ENCODE measurements at regions not wholly inside any gene's neighbourhood (a gene's known extent, or its start where the extent isn't known, plus 50 kb on each side); places are given as distances from the start of the nearest gene placed in this dataset.

GRCh38 chr11:27213232-27213660, 149.8 kb downstream of the CCDC34 start:
- no peak for DNase-seq

GRCh38 chr11:27212248-27212780, 150.7 kb downstream of the CCDC34 start:
- DNase-seq = no peak

DNA sequence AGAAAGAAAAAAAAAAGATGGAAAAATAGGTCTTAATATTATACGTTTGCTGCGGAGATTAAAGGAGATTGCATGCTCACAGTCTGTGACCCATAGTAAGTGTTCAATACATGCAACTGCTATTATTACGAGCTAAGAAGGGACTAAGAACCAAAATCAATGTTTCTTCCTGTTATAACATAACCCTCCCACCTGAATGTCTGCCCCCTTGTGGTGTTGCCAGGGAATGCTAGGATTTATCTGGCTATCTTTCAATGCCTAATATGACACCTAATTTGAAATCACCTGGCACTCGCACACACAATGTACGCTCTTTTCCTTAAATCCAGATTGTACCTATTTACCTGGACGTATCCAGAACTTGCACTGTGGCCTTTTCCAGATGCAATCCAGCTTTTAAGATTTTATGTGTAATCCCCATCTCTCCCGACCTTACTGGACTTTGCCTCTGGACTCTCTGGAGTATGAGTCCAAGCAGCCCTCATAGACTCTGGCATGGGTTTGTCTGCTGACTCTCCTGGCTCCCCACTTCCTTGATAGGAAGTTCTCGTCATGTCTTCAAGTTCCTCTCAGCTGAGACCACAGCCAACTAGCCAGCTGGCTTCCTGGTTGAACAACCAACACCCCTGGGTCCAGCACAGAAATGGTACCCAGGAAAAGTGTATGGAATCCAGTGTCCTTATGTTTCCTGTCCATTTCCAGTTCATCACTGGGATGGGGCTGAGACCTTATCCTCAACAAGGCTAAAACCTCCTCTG, 151.5 kb downstream of the CCDC34 start:
- peak; percentile 61 for DNase-seq

DNA sequence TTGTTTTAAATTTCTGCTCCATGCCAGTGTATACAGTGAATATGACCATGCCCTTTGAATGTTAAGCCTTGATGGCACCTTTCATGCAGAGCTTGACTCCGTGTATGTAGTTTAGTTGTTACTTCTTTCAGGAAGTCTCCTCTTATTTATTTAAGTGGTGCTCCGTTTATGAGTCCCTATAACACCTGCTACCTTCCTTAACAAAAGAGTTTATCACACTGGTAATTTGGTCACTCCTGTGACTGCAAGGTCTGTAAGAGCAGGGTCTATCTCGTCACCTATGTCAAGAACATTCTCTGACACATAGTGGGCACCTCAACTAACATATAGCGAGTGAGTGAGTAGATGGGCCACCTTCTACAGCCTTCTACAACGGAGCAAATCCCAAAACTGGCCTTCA, 152.5 kb downstream of the CCDC34 start:
- peak; percentile 62 for DNase-seq

- peak; percentile 88 for DNase-seq
These were observed 153.4 kb downstream of the CCDC34 start for GRCh38 chr11:27209562-27210005.

- DNase-seq = no peak
These were observed 154.2 kb downstream of the CCDC34 start for GRCh38 chr11:27208846-27209245.

DNA sequence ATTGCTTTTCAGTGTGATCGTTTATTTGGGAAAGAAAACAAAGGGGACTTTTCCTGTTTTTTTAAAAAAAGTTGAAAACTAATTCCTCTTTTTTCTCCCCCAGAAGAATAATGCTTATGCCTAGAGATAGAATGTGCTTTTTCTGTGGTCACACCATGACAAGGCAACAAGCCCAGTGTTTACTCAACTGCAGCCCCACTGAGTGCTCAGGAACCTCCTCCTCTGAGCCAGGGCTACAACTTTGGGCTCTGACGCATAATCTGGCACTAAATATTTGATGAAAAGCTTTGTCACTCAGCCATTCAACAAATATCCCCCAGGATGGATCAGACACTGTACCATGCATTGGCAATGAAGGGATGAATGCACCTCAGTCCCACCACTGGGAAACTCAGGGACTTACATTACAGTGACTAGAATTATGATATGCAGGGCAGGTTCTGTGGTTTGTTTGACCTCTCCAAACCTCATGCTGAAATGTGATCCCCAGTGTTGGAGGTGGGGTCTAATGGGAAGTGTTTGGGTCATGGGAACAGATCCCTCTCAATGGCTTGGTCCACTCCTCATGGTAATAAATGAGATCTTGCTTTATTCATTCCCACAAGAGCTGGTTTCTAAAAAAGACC, 155.9 kb downstream of the CCDC34 start:
- DNase-seq = no peak

DNA sequence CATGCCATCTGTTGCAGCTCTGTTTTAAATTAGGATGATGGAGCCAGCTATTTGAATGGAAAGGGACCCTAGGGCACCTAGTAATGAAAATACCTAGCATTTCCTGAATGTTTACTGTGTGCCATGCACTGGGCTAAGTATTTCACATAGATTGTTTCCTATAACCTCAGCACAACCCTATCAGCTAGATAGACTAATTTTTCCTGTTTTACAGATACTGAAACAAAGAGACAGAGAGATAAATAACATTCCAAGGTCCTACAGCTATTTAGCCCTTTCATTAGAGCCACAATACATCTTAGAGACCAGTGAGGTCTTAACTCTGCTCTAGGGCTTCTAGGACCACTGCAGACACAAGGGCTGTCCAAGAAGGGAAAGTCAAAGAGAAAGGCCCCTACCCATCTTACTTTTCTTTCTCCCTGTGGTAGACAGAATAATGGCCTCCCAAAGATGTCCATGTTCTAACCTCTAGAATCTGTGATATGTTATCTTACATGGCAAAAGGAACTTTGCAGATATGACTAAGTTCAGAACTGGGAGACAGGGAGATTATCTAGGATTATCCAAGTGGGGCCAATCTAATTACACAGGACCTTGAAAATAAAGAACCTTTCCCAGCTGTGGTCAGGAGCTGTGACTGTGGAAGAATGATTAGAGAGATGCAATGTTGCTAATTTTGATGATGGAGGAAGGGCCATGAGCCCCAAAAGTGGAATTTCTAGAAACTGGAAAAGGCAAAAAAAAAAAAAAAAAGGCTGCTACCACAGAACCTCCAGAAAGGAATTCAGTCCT, 157.0 kb downstream of the CCDC34 start:
- DNase-seq = no peak

- DNase-seq = peak; percentile 34
These were observed 157.8 kb downstream of the CCDC34 start for GRCh38 chr11:27205250-27205649.

DNA sequence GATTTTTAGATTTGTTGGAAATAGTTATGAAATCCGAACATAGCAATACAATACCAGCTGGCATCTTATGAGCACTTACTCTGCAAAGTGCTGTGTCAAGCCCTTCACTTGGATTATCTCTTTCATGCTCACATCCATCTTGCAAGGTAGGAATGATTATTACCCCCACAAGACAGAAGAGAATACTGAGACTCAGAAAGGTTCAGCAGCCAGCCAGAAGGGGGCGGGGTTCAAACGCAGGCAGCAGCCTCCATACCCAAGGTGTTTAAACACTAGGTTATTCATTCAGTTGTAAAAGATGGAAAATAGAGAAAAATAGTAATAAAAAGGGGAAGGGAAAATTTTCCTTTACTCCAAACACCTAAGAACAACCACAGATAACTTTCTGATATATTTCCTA, 158.5 kb downstream of the CCDC34 start:
- DNase-seq = peak; percentile 50

DNA sequence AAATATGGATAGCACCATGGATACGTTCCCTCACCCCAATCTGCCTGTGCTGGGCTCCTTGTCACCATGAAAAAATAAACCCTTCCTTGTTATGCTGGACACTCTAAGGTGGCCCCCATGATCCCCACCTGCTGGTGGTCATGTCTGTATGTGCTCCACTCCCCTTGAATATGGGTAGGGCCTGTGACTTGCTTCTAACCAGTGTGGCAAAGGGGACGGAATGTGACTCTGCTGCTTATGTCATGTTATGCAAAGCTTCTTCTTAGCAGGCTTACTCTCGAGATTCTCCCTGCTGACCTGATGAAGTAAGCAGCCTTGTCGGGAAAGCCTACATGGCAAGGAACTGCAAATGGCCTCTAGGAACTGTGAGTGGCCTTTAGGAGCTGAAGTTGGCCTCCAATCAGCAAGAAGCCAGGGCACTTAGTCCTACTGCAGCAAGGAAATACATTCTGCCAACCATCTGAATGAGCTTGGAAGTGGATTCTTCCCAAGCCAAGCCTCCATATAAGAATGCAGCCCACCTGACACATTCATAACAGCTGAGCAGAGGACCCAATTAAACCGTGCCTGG, 159.9 kb downstream of the CCDC34 start:
- no peak for DNase-seq

GRCh38 chr11:27201454-27202302, 161.1 kb downstream of the BBOX1 start:
- peak; percentile 93 for DNase-seq

GRCh38 chr11:27200779-27201453, 160.3 kb downstream of the BBOX1 start:
- DNase-seq = peak; percentile 13

- no peak for DNase-seq
These were observed 155.7 kb downstream of the BBOX1 start for GRCh38 chr11:27196203-27196897.

DNA sequence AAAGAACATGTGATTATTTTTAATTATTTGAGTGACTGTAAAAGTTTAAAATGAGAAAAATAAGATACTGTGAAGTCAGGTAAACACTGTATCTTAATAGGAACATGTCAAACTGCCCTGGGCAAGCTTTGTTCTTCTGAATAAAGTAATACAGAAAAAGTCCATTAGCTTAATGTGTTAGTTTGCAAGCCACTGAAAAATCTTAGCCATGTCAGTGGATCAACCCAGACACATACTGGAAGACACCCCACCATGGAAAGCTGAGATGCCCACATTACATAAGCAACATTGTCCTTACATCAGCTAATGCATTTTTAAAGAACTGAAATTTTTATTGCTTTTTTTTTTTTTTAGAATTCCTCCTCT, 155.2 kb downstream of the BBOX1 start:
- no peak for DNase-seq

DNA sequence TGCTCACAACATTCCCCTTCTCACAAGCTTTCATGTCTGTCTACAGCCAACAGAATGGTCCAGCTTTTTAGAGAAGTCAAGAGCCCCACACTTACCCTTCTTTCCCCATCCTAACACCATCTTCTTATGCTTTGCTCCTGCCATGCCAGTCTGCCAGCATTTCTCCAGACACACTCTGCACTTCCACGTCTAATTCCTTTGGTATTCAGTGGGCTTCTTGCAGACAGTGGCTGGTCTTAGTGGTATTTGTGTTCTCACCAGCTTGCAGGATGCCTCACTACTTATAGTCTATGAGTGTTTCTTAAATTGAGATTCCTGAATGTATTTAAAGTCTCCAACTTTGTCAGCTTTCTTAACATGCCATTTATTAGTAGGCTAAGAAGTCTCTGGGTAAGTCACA, 154.4 kb downstream of the BBOX1 start:
- no peak for DNase-seq

- no peak for DNase-seq
These were observed 153.0 kb downstream of the BBOX1 start for GRCh38 chr11:27193434-27194225.

GRCh38 chr11:27192184-27192583, 151.6 kb downstream of the BBOX1 start:
- no peak for DNase-seq

DNA sequence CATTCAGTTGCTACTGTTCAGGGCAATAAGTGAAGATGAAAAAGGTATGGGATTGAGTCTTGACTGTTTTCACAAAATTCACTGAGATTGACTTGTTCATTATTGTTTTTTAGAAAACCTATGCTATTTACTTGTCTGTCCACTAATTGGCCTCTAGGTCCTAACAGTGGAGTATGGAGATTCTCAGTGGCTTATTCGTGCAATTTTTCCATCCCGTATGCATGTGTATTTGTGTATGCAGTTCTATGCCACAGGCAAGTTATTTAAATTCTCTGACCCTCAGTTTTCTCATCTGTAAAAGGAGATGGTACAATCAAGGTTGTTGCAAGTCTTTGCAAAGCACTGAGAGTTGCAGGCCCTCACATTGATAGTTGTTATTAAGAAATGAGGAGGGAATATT, 151.0 kb downstream of the BBOX1 start:
- no peak for DNase-seq

GRCh38 chr11:27188696-27189095, 148.1 kb downstream of the BBOX1 start:
- no peak for DNase-seq

Data from DMS53 (cell line).